SU-DHL-6 (cell line): ENCODE measurements at regions not wholly inside any gene's neighbourhood (a gene's known extent, or its start where the extent isn't known, plus 50 kb on each side); places are given as distances from the start of the nearest gene placed in this dataset.

ENCODE experiments used
- H2AFZ ChIP-seq: fragments of 200-600 bp; sonication (generic); 2 replicates; pipeline ENCODE4 v1.6.1; 2014; ENCODE audit warnings: low read depth, mild to moderate bottlenecking, moderate library complexity, mixed read lengths, antibody characterized with exemption, low read length; ENCODE audit not compliant: severe bottlenecking
- H3F3A ChIP-seq: fragments of 200-600 bp; shearing (Covaris generic); 2 replicates; pipeline ENCODE4 v1.6.0; 2016; ENCODE audit warnings: antibody characterized with exemption, mild to moderate bottlenecking; ENCODE audit not compliant: insufficient read depth
- H3K27ac ChIP-seq: fragments of 200-600 bp; sonication (generic); 2 replicates; pipeline ENCODE4 v1.5.1; 2016; ENCODE audit warnings: low read depth, mild to moderate bottlenecking, low read length, moderate library complexity, mixed read lengths
- H3K27me3 ChIP-seq: fragments of 200-600 bp; sonication (generic), shearing (Covaris generic); 2 replicates; pipeline ENCODE4 v1.6.0; 2014; ENCODE audit warnings: mild to moderate bottlenecking, low read length
- H3K36me3 ChIP-seq: fragments of 200-600 bp; sonication (generic); 2 replicates; pipeline ENCODE4 v1.6.1; 2014; ENCODE audit warnings: mild to moderate bottlenecking, low read length, mixed read lengths
- H3K4me2 ChIP-seq: fragments of 300-600, 200-600 bp; shearing (Covaris generic), sonication (generic); 2 replicates; pipeline ENCODE4 v1.6.0; 2014; ENCODE audit warnings: low read length, low read depth, mild to moderate bottlenecking; ENCODE audit not compliant: poor library complexity, severe bottlenecking
- H3K4me3 ChIP-seq: fragments of 200-600 bp; sonication (generic); 2 replicates; pipeline ENCODE4 v1.5.1; 2014; ENCODE audit warnings: antibody characterized with exemption, low read length, mild to moderate bottlenecking, mixed read lengths; ENCODE audit not compliant: insufficient read depth, poor library complexity, severe bottlenecking
- H3K79me2 ChIP-seq: fragments of 200-600 bp; sonication (generic); 2 replicates; pipeline ENCODE4 v1.6.1; 2014; ENCODE audit warnings: mild to moderate bottlenecking, low read length, moderate library complexity; ENCODE audit not compliant: insufficient read depth
- H3K9ac ChIP-seq: fragments of 200-600 bp; sonication (generic); 2 replicates; pipeline ENCODE4 v1.7.0; 2014; ENCODE audit warnings: mild to moderate bottlenecking, low read length
- H3K9me2 ChIP-seq: fragments of 200-600 bp; sonication (generic); replicated peaks from 2 replicates; pipeline ENCODE4 v1.6.1; 2014; ENCODE audit warnings: low read length; ENCODE audit not compliant: insufficient read depth
- H3K9me3 ChIP-seq: fragments of 200-600 bp; sonication (generic); 2 replicates; pipeline ENCODE4 v1.6.1; 2014; ENCODE audit warnings: low read length, mixed read lengths; ENCODE audit not compliant: insufficient read depth
- H4K20me1 ChIP-seq: fragments of 200-600 bp; sonication (generic); 2 replicates; pipeline ENCODE4 v1.6.1; 2014; ENCODE audit warnings: low read depth, mild to moderate bottlenecking, antibody characterized with exemption, low read length, moderate library complexity, mixed read lengths
- CTCF ChIP-seq: fragments of 200-600 bp; sonication (generic); IDR thresholded peaks from one replicate; pipeline ENCODE4 v1.5.1; 2017; ENCODE audit warnings: antibody characterized with exemption, mild to moderate bottlenecking, low read length, moderate library complexity; ENCODE audit not compliant: insufficient read depth, poor library complexity, severe bottlenecking
- EZH2phosphoT487 ChIP-seq: fragments of 200-600 bp; sonication (generic), shearing (Covaris generic); conservative IDR thresholded peaks from 2 replicates; pipeline ENCODE4 v1.6.1; 2018; ENCODE audit warnings: mild to moderate bottlenecking, antibody characterized with exemption, low read length, moderate library complexity, mixed read lengths

- Histone ChIP-seq H3K4me2 (no peak overlapping the region), H3K9me2 (no peaks in the 10 kb centered on the region), H3K27ac (no peak overlapping the region), H3K9me3 (no peaks in the 10 kb centered on the region), H3K9ac (no peak overlapping the region), H4K20me1 (no peaks in the 10 kb centered on the region), H3K4me3 (no peak overlapping the region), H3K36me3 (no peaks in the 10 kb centered on the region), H3K79me2 (no peaks in the 10 kb centered on the region), H3F3A (no peaks in the 10 kb centered on the region), H3K27me3 (no peaks in the 10 kb centered on the region), H2AFZ (no peak overlapping the region)
- TF ChIP-seq CTCF (no peak), EZH2phosphoT487 (no peak)
Observed at GRCh38 chr5:74403771-74404170, 236.8 kb downstream of the ENC1 start.

GRCh38 chr5:74402553-74402952, 238.0 kb downstream of the ENC1 start:
- Histone ChIP-seq H2AFZ (no peak overlapping the region), H3K27me3 (no peaks in the 10 kb centered on the region), H3K4me2 (no peak overlapping the region)

GRCh38 chr5:74401946-74402320, 238.6 kb downstream of the ENC1 start:
- H3K4me3 ChIP-seq, result no peak overlapping the region
- H3K4me2 ChIP-seq, result no peak overlapping the region
- no peaks in the 10 kb centered on the region for H3K36me3 ChIP-seq
- no peak overlapping the region for H3K27ac ChIP-seq
- H3K9me3 ChIP-seq, result no peaks in the 10 kb centered on the region
- no peak overlapping the region for H2AFZ ChIP-seq
- no peak overlapping the region for H3K9ac ChIP-seq
- no peaks in the 10 kb centered on the region for H3K9me2 ChIP-seq
- H3K79me2 ChIP-seq, result no peaks in the 10 kb centered on the region
- H4K20me1 ChIP-seq, result no peaks in the 10 kb centered on the region
- TF ChIP-seq EZH2phosphoT487 (no peak), CTCF (no peak)
- H3K27me3 ChIP-seq, result no peaks in the 10 kb centered on the region
- no peaks in the 10 kb centered on the region for H3F3A ChIP-seq

More at GRCh38 chr5:74402553-74402952, 238.0 kb downstream of the ENC1 start:
- H3K79me2 ChIP-seq, result no peaks in the 10 kb centered on the region
- H3F3A ChIP-seq, result no peaks in the 10 kb centered on the region
- no peak overlapping the region for H3K4me3 ChIP-seq
- H3K9ac ChIP-seq, result no peak overlapping the region
- TF ChIP-seq CTCF, result no peak
- no peak for TF ChIP-seq EZH2phosphoT487
- H3K9me2 ChIP-seq, result no peaks in the 10 kb centered on the region
- no peaks in the 10 kb centered on the region for H3K9me3 ChIP-seq
- H3K36me3 ChIP-seq, result no peaks in the 10 kb centered on the region
- H3K27ac ChIP-seq, result no peak overlapping the region
- no peaks in the 10 kb centered on the region for H4K20me1 ChIP-seq
